ENCODE measurements at regions not wholly inside any gene's neighbourhood (a gene's known extent, or its start where the extent isn't known, plus 50 kb on each side); places are given as distances from the start of the nearest gene placed in this dataset.

DNA sequence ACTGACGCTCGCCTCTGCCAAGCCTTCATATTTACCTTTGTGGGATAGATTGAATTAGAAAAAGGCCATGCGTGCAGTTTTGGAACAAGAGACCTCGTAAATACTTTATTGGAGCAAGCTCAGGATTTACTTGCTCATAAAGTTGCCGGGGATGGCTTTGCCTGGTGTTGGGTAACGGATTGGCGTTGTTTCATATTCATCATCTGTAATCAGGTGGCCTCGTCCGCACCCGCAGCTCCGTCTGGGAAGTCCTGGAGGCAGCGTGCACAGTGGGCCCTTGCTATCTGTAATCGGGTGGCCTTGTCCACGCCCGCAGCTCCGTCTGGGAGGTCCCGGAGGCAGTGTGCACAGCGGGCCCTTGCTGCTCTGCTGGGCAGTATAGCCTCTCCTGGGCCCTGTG, 1209.3 kb downstream of the BRD1 start:
- no peak for TF ChIP-seq POLR2A (IDR thresholded peaks at IDR 0.05)
- TF ChIP-seq, protein P1, sequence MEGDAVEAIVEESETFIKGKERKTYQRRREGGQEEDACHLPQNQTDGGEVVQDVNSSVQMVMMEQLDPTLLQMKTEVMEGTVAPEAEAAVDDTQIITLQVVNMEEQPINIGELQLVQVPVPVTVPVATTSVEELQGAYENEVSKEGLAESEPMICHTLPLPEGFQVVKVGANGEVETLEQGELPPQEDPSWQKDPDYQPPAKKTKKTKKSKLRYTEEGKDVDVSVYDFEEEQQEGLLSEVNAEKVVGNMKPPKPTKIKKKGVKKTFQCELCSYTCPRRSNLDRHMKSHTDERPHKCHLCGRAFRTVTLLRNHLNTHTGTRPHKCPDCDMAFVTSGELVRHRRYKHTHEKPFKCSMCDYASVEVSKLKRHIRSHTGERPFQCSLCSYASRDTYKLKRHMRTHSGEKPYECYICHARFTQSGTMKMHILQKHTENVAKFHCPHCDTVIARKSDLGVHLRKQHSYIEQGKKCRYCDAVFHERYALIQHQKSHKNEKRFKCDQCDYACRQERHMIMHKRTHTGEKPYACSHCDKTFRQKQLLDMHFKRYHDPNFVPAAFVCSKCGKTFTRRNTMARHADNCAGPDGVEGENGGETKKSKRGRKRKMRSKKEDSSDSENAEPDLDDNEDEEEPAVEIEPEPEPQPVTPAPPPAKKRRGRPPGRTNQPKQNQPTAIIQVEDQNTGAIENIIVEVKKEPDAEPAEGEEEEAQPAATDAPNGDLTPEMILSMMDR (IDR thresholded peaks at IDR 0.05) = no peak

All from heart left ventricle (tissue), 13 donors.